ENCODE measurements at regions not wholly inside any gene's neighbourhood (a gene's known extent, or its start where the extent isn't known, plus 50 kb on each side); places are given as distances from the start of the nearest gene placed in this dataset.

GRCh38 chr13:84655677-84656076, 773.4 kb upstream of the SLITRK1 start:
- H3K4me1 ChIP-seq = peaks cover 0 to 14% (median 3%) of the 10 kb centered on the region in 3 donors
- H3K27ac ChIP-seq = no peak overlapping the region
- TF ChIP-seq POLR2AphosphoS5 (IDR thresholded peaks at IDR 0.05) (no peak), EP300 (IDR thresholded peaks at IDR 0.05) (no peak), POLR2A (IDR thresholded peaks at IDR 0.05) (no peak), CTCF (IDR thresholded peaks at IDR 0.05) (no peak)
- H3K36me3 ChIP-seq = no peaks in the 10 kb centered on the region
- ATAC-seq = no peak
- H3K4me3 ChIP-seq = no peak overlapping the region
- no peaks in the 10 kb centered on the region for H3K27me3 ChIP-seq
- no peaks in the 10 kb centered on the region for H3K9me3 ChIP-seq
- WGBS, 2 donors (ENCODE audit: low coverage in 1 of 2) = 74 to 83% methylated on average over 2 to 3 of the region's 3 CpGs

GRCh38 chr13:84654654-84655275, 772.5 kb upstream of the SLITRK1 start:
- no peak for ATAC-seq
- H3K36me3 ChIP-seq = no peaks in the 10 kb centered on the region
- WGBS, 2 donors (ENCODE audit: low coverage in 1 of 2) = 57 to 64% methylated on average over 3 to 5 of the region's 5 CpGs
- no peaks in the 10 kb centered on the region for H3K27me3 ChIP-seq
- H3K4me1 ChIP-seq = peaks cover 0 to 12% (median 3%) of the 10 kb centered on the region in 3 donors
- TF ChIP-seq POLR2A (IDR thresholded peaks at IDR 0.05) (no peak), POLR2AphosphoS5 (IDR thresholded peaks at IDR 0.05) (no peak), EP300 (IDR thresholded peaks at IDR 0.05) (no peak), CTCF (IDR thresholded peaks at IDR 0.05) (no peak)
- H3K4me3 ChIP-seq = no peak overlapping the region
- H3K27ac ChIP-seq = no peak overlapping the region
- H3K9me3 ChIP-seq = no peaks in the 10 kb centered on the region

- no peak overlapping the region for H3K4me3 ChIP-seq
- no peak overlapping the region for H3K27ac ChIP-seq
- TF ChIP-seq POLR2AphosphoS5 (IDR thresholded peaks at IDR 0.05) (no peak), POLR2A (IDR thresholded peaks at IDR 0.05) (no peak), CTCF (IDR thresholded peaks at IDR 0.05) (no peak), EP300 (IDR thresholded peaks at IDR 0.05) (no peak)
- no peaks in the 10 kb centered on the region for H3K9me3 ChIP-seq
- no peaks in the 10 kb centered on the region for H3K27me3 ChIP-seq
- H3K36me3 ChIP-seq = no peaks in the 10 kb centered on the region
- 56 to 87% methylated on average over 3 of the region's 3 CpGs for WGBS, 2 donors (ENCODE audit: low coverage in 1 of 2)
- peaks cover 0 to 4% (median 3%) of the 10 kb centered on the region in 3 donors for H3K4me1 ChIP-seq
- ATAC-seq = no peak
Observed at GRCh38 chr13:84653915-84654534, 771.8 kb upstream of the SLITRK1 start.

DNA sequence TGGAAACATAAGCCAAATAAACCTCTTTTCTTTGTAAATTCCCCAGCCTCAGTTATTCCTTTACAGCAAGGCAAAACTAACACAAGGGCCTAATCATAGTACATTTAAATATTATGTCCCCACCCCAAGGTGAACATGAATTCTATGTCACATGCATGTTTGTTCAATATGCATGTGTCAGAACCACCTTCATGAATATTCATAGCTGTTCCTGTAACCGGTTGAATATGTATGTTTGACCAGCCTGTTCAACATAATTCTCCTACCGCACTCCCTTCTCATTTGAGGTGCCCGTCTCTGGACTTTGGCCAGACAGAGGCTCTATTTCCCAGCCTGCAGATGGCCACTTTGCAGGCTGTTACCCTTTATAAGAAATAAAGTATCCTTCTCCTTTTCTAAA, 769.4 kb upstream of the SLITRK1 start:
- no peak overlapping the region for H3K27ac ChIP-seq
- H3K4me3 ChIP-seq = no peak overlapping the region
- H3K4me1 ChIP-seq = no peaks in the 10 kb centered on the region
- no peak for TF ChIP-seq POLR2AphosphoS5 (IDR thresholded peaks at IDR 0.05)
- 90 to 100% methylated on average over 2 to 3 of the region's 3 CpGs for WGBS, 2 donors (ENCODE audit: low coverage in 1 of 2)
- H3K36me3 ChIP-seq = no peaks in the 10 kb centered on the region
- ATAC-seq = no peak
- no peaks in the 10 kb centered on the region for H3K9me3 ChIP-seq
- no peaks in the 10 kb centered on the region for H3K27me3 ChIP-seq

DNA sequence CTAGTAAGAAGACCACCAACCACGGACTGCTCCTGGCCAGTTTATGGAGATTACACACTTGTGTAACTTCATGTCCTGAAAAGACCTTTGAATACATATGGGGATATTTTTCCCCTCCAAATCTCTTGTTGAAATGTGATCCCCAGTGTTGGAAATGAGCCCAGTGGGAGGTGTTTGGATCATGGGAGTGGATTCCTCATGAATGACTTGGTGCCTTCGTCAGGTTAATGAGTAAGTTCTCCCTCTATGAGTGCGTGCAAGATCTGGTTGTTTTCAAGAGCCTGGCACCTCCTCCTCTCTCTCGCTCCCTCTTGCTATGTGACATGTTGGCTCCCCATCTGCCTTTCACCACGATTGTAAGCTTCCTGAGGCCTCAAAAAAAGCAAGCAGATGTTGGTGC, 769.0 kb upstream of the SLITRK1 start:
- Histone ChIP-seq H3K4me3 (no peak overlapping the region), H3K36me3 (no peaks in the 10 kb centered on the region), H3K4me1 (no peaks in the 10 kb centered on the region), H3K27ac (no peak overlapping the region), H3K27me3 (no peaks in the 10 kb centered on the region), H3K9me3 (no peaks in the 10 kb centered on the region)
- no peak for ATAC-seq
- no peak for TF ChIP-seq POLR2A (IDR thresholded peaks at IDR 0.05)
- TF ChIP-seq EP300 (IDR thresholded peaks at IDR 0.05) = no peak
- TF ChIP-seq POLR2AphosphoS5 (IDR thresholded peaks at IDR 0.05) = no peak
- TF ChIP-seq CTCF (IDR thresholded peaks at IDR 0.05) = no peak
- WGBS, 2 donors (ENCODE audit: low coverage in 1 of 2) = 63 to 74% methylated on average over 4 to 5 of the region's 5 CpGs
